GM19025 (cell line): ENCODE measurements at regions not wholly inside any gene's neighbourhood (a gene's known extent, or its start where the extent isn't known, plus 50 kb on each side); places are given as distances from the start of the nearest gene placed in this dataset.
A peak's percentile ranks its signal among the peaks of the same experiment; 100 is the strongest.

Experiments
- ATAC-seq: cut with Tn5 transposase; IDR thresholded peaks from one replicate; pipeline ENCODE4 v1.9.1; 2021; ENCODE audit warnings: mild to moderate bottlenecking, low read depth, moderate library complexity; ENCODE audit not compliant: unreplicated experiment

GRCh38 chr20:11394145-11394833 is 523.4 kb upstream of the BTBD3 start:
- ATAC-seq: no peak

GRCh38 chr20:11395581-11395980 is 522.1 kb upstream of the BTBD3 start:
- ATAC-seq: no peak

DNA sequence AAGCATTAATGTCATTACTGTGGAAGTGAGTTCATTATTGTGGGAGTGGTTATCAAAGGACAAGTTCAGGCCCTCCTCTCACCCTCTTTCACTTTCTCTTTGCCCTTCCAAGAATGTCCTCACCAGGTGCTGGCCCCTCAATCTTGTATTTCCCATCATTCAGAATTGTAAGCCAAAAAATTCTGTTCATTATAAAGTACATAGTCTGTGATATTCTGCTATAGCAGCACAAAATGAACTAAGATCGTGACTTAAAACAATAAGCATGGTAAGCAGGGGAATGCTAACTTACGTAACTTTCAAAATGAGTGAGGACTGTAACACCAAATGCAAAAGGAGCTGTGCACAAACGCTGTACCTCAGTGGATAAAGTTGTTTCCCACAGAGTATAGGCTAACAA is 515.7 kb upstream of the BTBD3 start:
- ATAC-seq: peak; percentile 66

DNA sequence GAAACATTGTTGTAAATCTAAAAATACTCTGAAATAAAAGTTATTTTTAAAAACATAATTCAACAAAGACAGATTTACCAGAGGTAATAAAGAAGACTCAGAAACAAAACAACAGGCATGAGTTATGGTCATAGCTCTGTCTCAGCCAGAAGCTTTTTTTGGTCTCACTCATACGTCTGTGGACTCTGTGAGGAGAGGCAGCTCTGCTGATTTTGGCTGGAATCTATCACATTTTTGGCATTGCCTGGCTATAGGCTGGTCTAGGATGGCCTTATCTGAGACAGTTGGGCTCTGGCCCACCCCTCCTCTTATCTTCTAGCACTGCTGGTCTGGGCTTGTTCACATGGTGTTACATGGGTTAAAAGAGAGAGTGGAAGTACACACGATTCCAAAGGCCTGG is 514.0 kb upstream of the BTBD3 start:
- ATAC-seq: no peak

- no peak for ATAC-seq
These were observed 510.8 kb upstream of the BTBD3 start for GRCh38 chr20:11406877-11407276.

- no peak for ATAC-seq
These were observed 508.1 kb upstream of the BTBD3 start for GRCh38 chr20:11409561-11409960.

DNA sequence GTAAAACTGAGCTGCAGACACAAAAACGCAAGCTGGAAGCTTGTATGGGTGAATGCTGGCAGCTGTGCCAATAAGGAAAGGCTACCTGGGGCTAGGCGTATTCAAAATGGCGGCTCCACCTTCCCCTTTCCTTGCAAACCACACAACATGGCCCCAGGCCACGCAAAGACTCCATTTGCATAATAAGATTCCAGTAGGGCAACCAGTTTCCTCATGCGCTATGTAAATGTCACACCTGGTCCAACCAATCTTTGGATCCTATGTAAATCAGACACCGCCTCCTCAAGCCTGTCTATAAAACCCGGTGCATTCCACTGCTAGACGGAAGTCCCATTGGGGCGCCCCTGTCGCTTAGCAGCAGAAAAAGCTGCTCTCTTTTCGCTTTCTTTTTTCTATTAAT is 505.9 kb upstream of the BTBD3 start:
- no peak for ATAC-seq

- no peak for ATAC-seq
These were observed 490.7 kb upstream of the BTBD3 start for GRCh38 chr20:11426948-11427347.

DNA sequence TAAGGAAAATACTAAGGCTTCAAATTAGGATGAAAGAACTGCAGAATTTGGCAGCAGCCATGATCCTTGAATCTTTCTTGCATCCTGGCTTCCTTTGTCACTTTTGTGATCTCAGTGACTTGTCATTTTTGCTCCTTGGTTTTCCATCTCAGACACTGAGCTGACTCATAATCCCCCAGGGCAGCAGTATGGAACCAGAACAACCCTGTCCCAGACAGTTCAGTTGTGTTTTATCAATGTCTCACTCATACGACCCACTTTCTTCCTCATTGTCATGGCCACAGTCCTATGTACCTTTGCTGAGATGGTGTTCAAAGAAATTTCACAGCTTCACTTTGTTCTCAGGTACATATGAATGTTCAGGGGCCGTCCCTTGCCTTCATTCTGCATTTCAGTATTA is 488.5 kb upstream of the BTBD3 start:
- no peak for ATAC-seq

- no peak for ATAC-seq
These were observed 487.7 kb upstream of the BTBD3 start for GRCh38 chr20:11429889-11430519.

DNA sequence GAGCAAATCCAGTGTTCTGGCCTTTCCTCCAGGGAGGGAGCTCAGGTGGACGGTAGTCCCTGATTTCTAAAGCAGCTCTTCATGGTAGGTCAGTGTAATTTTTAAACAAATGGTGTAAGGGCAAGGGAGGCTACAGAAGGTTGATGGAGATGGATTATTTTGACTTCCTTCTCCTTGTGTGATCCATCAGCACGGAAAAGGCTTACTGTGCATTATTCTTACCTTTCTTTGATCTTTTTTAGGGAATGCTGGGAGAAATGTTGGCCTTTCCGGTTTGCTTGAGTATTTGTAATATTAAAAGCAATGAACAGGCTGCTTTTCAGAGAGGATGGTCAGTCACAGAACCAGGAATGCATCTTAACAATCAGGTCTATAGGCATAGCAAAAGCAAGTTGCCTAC is 487.0 kb upstream of the BTBD3 start:
- ATAC-seq: no peak

DNA sequence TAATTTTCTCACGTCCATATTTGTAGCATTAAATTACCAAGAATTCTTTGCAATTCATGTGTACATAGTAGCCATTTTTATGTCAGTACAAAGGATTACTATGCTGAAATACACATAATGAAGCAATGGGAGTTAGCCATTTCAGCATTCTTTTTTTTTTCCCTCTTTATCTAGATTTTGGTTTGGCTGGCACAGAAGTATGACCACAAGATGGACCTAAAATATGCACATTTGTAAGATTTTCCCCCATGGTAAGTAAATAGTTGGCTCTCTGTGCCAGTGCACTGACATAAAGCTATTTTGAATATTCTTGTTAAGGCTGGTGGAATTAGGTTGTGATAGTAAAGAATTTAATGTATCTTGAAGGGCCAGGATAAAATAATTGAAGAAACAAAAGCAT is 486.1 kb upstream of the BTBD3 start:
- ATAC-seq: no peak

GRCh38 chr20:11432407-11432806 is 485.3 kb upstream of the BTBD3 start:
- no peak for ATAC-seq

DNA sequence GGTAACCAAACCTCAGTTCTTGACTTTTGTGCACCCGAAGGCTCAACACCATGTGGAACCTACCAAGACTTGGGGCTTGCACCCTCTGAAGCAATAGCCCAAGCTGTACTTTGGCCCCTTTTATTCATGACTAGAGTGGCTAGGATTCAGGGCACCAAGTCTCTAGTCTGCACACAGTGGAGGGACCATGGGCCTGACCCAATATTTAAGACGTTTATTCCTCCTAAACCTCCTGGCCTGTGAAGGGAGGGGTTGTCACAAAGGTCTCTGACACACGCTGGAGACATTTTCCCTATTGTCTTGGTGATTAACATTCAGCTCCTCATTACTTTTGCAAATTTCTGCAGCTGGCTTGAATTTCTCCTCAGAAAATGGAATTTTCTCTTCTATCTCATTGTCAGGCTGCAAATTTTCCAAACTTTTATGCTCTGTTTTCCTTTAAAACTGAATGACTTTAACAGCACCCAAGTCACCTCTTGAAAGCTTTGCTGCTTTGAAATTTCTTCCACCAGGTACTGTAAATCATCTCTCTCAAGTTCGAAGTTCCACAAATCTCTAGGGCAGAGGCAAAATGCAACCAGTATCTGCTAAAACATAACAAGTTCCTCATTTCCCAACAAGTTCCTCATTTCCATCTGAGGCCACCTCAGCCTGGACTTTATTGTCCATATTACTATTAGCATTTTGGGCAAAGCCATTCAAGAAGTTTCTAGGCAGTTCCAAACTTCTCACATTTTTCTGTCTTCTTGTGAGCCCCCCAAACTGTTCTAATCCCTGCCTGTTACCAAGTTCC is 481.4 kb upstream of the BTBD3 start:
- no peak for ATAC-seq

DNA sequence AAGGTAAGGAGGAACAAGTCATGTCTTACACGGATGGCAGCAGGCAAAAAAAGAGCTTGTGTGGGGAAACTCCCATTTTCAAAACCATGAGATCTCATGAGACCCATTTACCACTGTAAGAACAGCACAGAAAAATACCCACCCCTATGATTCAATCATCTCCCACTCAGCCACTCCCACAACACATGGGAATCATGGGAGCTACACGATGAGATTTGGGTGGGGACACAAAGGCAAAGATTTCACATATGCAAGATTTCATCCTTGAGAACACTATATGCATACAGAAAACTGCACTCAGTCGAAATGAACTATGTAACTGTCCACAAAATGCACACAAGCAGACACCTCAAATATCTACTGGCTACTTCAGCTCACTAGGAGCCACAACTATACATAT is 480.6 kb upstream of the BTBD3 start:
- no peak for ATAC-seq

- no peak for ATAC-seq
These were observed 479.9 kb upstream of the BTBD3 start for GRCh38 chr20:11437611-11438380.

DNA sequence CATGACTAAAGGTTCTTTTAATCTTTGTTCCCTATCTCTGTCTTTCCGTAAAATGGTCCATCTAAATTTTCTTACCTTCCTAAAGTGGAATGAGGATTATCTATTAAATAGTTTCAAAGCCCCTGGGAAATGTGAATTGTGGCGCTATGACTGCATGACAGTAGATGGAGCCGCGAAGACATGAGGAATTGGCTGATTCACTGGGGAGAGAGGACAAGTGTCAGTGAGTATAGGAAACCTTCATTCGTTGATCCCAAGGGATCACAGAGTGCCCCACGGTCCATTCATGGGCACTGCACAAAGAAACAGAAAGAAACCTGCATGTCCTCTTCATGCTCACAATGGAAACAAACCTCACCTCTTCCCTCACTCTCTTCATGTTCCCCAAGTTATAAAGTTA is 479.3 kb upstream of the BTBD3 start:
- no peak for ATAC-seq

DNA sequence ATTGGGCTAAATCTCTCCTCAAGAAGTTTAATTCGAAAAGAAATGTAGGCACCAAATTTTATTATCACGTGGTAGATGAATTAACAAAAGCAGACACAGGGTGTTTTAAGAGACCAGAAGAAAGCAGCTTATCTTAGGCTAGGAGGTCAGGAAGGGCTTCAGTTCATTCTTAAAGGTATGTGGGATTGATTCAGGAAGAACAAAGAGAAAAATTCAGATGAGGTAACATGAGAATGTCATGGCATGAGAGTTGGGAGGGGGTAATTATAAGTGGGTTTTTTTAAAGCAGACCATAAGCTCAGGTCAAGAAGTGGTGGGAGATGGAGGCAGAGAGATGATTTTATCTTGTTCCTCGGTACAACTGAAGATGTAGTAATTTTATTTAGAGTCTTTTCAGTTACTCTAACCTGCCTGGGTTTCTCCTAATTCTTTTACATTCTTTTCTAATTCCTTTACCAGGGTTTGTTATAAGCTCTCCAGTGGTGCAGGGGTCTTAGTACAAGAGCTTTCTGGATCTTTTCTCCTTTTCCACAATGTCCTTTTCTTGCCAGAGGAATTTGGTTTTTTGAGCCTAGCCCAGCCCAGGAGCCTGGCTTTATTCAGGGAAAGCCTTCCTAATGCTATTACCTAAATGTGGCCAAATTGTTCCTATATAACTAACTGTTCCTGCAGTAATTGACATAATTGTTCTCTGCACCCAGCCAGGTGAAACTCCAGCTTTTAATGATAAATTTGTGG is 474.1 kb upstream of the BTBD3 start:
- no peak for ATAC-seq

GRCh38 chr20:11445161-11445560 is 472.5 kb upstream of the BTBD3 start:
- no peak for ATAC-seq

GRCh38 chr20:11445891-11446290 is 471.8 kb upstream of the BTBD3 start:
- no peak for ATAC-seq
